AG09319 (cell line): ENCODE measurements at regions not wholly inside any gene's neighbourhood (a gene's known extent, or its start where the extent isn't known, plus 50 kb on each side); places are given as distances from the start of the nearest gene placed in this dataset.

Experiments
- DNase-seq: peaks from one replicate; pipeline ENCODE4 v3.0.0-alpha.2; 2010; ENCODE audit warnings: low read depth; ENCODE audit errors: extremely low read depth
- CTCF ChIP-seq: IDR thresholded peaks from 2 replicates; pipeline ENCODE4 v1.5.1; 2011; ENCODE audit warnings: low read depth, mild to moderate bottlenecking, inconsistent platforms, low read length, moderate library complexity

GRCh38 chr4:123469696-123470095 lies 73.1 kb downstream of the SPRY1 start:
- DNase-seq = no peak
- TF ChIP-seq CTCF = no peak

GRCh38 chr4:123470640-123471039 lies 74.0 kb downstream of the SPRY1 start:
- TF ChIP-seq CTCF = no peak
- no peak for DNase-seq

- no peak for TF ChIP-seq CTCF
These were observed 75.2 kb downstream of the SPRY1 start for GRCh38 chr4:123471655-123472369.

GRCh38 chr4:123474817-123475216 lies 78.2 kb downstream of the SPRY1 start:
- TF ChIP-seq CTCF = no peak
- no peak for DNase-seq

More at GRCh38 chr4:123471655-123472369, 75.2 kb downstream of the SPRY1 start:
- no peak for DNase-seq

GRCh38 chr4:123476089-123476488 lies 79.5 kb downstream of the SPRY1 start:
- DNase-seq = no peak
- no peak for TF ChIP-seq CTCF

GRCh38 chr4:123477711-123478209 lies 81.2 kb downstream of the SPRY1 start:
- no peak for DNase-seq

GRCh38 chr4:123478859-123479345 lies 82.3 kb downstream of the SPRY1 start:
- no peak for DNase-seq
- TF ChIP-seq CTCF = no peak

More at GRCh38 chr4:123477711-123478209, 81.2 kb downstream of the SPRY1 start:
- TF ChIP-seq CTCF = no peak
